Right lobe of liver (tissue), 4 donors: ENCODE measurements at regions not wholly inside any gene's neighbourhood (a gene's known extent, or its start where the extent isn't known, plus 50 kb on each side); places are given as distances from the start of the nearest gene placed in this dataset.

Experiments
- CTCF ChIP-seq, 4 donors: fragments of 200-600 bp in 3 of 4; fragments of 450-650 bp in 1 of 4; IDR thresholded peaks; one replicate each; pipeline versions ENCODE4 v1.5.1 to v1.8.0; 2016 to 2022; ENCODE audit warnings: antibody characterized with exemption in 4 of 4, mild to moderate bottlenecking in 2 of 4
- POLR2A ChIP-seq: fragments of 450-650 bp; IDR thresholded peaks from one replicate; pipeline ENCODE4 v1.6.1; 2017; ENCODE audit warnings: antibody characterized with exemption, mild to moderate bottlenecking
- donor health status: DM: no; HTN: no; CAD: no.
- donor health status: DM: no; HTN: no; CAD: no.
- donor health status: DM: no; HTN: yes; CAD: no.

- no peak for TF ChIP-seq POLR2A
- no peak for TF ChIP-seq CTCF (IDR thresholded peaks at IDR 0.05)
These were observed 756.8 kb downstream of the RAPGEF2 start for GRCh38 chr4:159859656-159860148.
